Caco-2 (cell line): ENCODE measurements at regions not wholly inside any gene's neighbourhood (a gene's known extent, or its start where the extent isn't known, plus 50 kb on each side); places are given as distances from the start of the nearest gene placed in this dataset.

ENCODE experiments used
- BruUV-seq: library from RNA; stranded (reverse); fragments of 400-500 nt; replicated peaks from 2 replicates; lab custom pipeline; 2021; lab: Mats Ljungman, UMichigan
- CTCF ChIA-PET: fragments of 300-600 bp; sonication (Branson Sonifier 250); formaldehyde crosslinking; loops from one replicate; lab custom pipeline; 2022; ENCODE audit warnings: antibody characterized with exemption; lab: Charles Lee
- POLR2A ChIA-PET: fragments of 300-600 bp; sonication (Branson Sonifier 250); formaldehyde crosslinking; loops from one replicate; lab custom pipeline; 2022; ENCODE audit warnings: antibody characterized with exemption; lab: Charles Lee
- DNase-seq, 2 experiments: peaks; one replicate each; pipeline versions ENCODE4 v3.0.0 to v3.0.0-alpha.2; 2020 to 2022
- H3K27me3 ChIP-seq: replicated peaks from 2 replicates; pipeline ENCODE4 v1.6.0; 2011; ENCODE audit warnings: low read length; ENCODE audit not compliant: control insufficient read depth, insufficient read depth
- H3K36me3 ChIP-seq: 2 replicates; pipeline ENCODE4 v1.5.1; 2011; ENCODE audit warnings: low read length; ENCODE audit not compliant: control insufficient read depth, insufficient read depth
- H3K4me1 ChIP-seq: fragments of 250-450 bp; sonication (Bioruptor Pico); 2 replicates; pipeline ENCODE4 v1.5.1; 2020; ENCODE audit warnings: mild to moderate bottlenecking
- H3K4me3 ChIP-seq: 2 replicates; pipeline ENCODE4 v1.5.1; 2011; ENCODE audit warnings: low read depth, mild to moderate bottlenecking, control low read depth, low read length
- H3K9me3 ChIP-seq: fragments of 250-450 bp; sonication (Bioruptor Pico); 2 replicates; pipeline ENCODE4 v1.5.1; 2020; ENCODE audit warnings: mild to moderate bottlenecking, moderate library complexity
- H3K27ac Mint-ChIP-seq: one replicate; pipeline ENCODE4 v1.8.0; 2022; ENCODE audit warnings: mixed read lengths; ENCODE audit not compliant: unreplicated experiment
- H3K27me3 Mint-ChIP-seq: one replicate; pipeline ENCODE4 v1.8.0; 2022; ENCODE audit warnings: mixed read lengths; ENCODE audit not compliant: insufficient read depth, unreplicated experiment
- H3K36me3 Mint-ChIP-seq: one replicate; pipeline ENCODE4 v1.8.0; 2022; ENCODE audit warnings: mild to moderate bottlenecking, mixed read lengths; ENCODE audit not compliant: insufficient read depth, unreplicated experiment
- H3K4me1 Mint-ChIP-seq: one replicate; pipeline ENCODE4 v1.8.0; 2022; ENCODE audit warnings: low read depth, mixed read lengths; ENCODE audit not compliant: unreplicated experiment
- H3K4me3 Mint-ChIP-seq: one replicate; pipeline ENCODE4 v1.8.0; 2022; ENCODE audit warnings: mild to moderate bottlenecking, moderate library complexity, mixed read lengths; ENCODE audit not compliant: unreplicated experiment
- H3K9me3 Mint-ChIP-seq: one replicate; pipeline ENCODE4 v1.8.0; 2022; ENCODE audit warnings: mixed read lengths; ENCODE audit not compliant: unreplicated experiment
- intact Hi-C: fragments of 100-400 bp; cut with micrococcal nuclease; formaldehyde crosslinking; loops from one replicate; pipeline ENCODE4 v1.10.0; 2022; ENCODE audit not compliant: unreplicated experiment
- TF ChIP-seq, protein P1 (sequence below), 2 experiments: fragments of 200-600 bp in 1 of 2; IDR thresholded peaks; 1 replicate in 1 of 2; 2 replicates in 1 of 2; pipeline versions ENCODE4 v1.5.1 to v1.8.0; 2011 to 2022; ENCODE audit warnings: antibody characterized with exemption in 1 of 2, control low read depth in 1 of 2, inconsistent platforms in 1 of 2, low read depth in 1 of 2, low read length in 1 of 2, mild to moderate bottlenecking in 1 of 2, moderate library complexity in 1 of 2; ENCODE audit not compliant: insufficient read depth in 1 of 2, severe bottlenecking in 1 of 2, unreplicated experiment in 1 of 2

DNA sequence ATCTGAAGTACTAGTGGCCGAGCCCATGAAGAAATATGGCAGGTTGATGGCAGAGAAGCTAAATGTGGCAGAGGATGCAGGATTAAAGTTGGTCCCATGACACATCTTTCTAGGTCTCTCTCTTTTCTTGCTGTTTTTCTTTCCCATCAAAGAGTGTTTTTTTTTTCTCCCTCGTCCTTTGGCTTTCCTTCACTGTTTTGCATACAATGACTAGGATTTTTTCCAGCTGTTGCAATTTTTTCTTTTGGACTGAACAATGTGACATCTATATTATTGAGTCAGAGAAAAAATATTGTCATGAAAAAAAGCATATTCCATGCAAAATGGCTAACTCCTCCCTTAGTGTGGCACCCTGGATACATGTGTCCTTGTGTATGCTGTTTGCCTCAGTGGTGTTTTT is 939.5 kb upstream of the FANCL start:
- ChIA-PET CTCF (interaction anchor here (0.6 kb wide), 1 partner anchor 315 kb away, joined by 3 read pairs; no protein-coding TSS in a partner anchor), POLR2A (no interaction called here)
- no peaks in the 10 kb centered on the region for H3K36me3 ChIP-seq
- TF ChIP-seq, protein P1, sequence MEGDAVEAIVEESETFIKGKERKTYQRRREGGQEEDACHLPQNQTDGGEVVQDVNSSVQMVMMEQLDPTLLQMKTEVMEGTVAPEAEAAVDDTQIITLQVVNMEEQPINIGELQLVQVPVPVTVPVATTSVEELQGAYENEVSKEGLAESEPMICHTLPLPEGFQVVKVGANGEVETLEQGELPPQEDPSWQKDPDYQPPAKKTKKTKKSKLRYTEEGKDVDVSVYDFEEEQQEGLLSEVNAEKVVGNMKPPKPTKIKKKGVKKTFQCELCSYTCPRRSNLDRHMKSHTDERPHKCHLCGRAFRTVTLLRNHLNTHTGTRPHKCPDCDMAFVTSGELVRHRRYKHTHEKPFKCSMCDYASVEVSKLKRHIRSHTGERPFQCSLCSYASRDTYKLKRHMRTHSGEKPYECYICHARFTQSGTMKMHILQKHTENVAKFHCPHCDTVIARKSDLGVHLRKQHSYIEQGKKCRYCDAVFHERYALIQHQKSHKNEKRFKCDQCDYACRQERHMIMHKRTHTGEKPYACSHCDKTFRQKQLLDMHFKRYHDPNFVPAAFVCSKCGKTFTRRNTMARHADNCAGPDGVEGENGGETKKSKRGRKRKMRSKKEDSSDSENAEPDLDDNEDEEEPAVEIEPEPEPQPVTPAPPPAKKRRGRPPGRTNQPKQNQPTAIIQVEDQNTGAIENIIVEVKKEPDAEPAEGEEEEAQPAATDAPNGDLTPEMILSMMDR (IDR thresholded peaks at IDR 0.05; ENCODE audit: insufficient read depth in 1 of 2, low read depth in 1 of 2, low read length in 1 of 2, severe bottlenecking in 1 of 2, unreplicated experiment in 1 of 2), result no peak
- no peaks in the 10 kb centered on the region for H3K27me3 ChIP-seq
- no peak overlapping the region for H3K4me3 Mint-ChIP-seq
- no peaks in the 10 kb centered on the region for H3K4me1 Mint-ChIP-seq
- H3K36me3 Mint-ChIP-seq, result no peaks in the 10 kb centered on the region
- no TSS peak for BruUV-seq
- no peak overlapping the region for H3K27ac Mint-ChIP-seq
- no peaks in the 10 kb centered on the region for H3K9me3 ChIP-seq
- no peaks in the 10 kb centered on the region for H3K9me3 Mint-ChIP-seq
- no peaks in the 10 kb centered on the region for H3K4me1 ChIP-seq
- no peak overlapping the region for H3K4me3 ChIP-seq
- H3K27me3 Mint-ChIP-seq, result peaks cover 2% of the 10 kb centered on the region
- intact Hi-C loops, result loop anchor here (5.0 kb wide), 1 partner anchor 338 kb away; no protein-coding TSS in a partner anchor
- DNase-seq, result no peak

DNA sequence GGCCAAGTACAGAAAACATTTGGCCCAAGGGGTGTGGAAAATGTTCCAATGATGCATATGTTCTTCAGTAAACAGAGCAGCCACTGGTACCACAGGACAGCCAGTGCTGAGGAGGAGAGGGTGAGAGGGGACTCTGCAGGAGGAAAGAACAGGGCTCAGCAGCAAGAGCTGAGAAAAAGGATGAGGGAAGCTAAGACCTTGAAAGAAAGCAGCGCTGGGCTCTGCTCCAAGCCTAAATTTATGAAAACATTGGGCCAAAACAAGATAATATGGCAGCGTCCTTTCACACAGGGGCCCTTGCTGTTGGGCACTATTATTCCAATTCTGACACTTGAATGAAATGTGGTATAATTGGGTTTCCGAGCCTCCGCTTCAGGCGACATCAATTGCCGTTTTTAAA is 939.0 kb upstream of the FANCL start:
- H3K9me3 Mint-ChIP-seq, result no peaks in the 10 kb centered on the region
- TF ChIP-seq, protein P1 (IDR thresholded peaks at IDR 0.05; ENCODE audit: insufficient read depth in 1 of 2, low read depth in 1 of 2, low read length in 1 of 2, severe bottlenecking in 1 of 2, unreplicated experiment in 1 of 2), result no peak
- POLR2A ChIA-PET, result no interaction called here
- DNase-seq, result no peak
- no peak overlapping the region for H3K4me3 Mint-ChIP-seq
- Histone ChIP-seq H3K27me3 (no peaks in the 10 kb centered on the region), H3K4me1 (no peaks in the 10 kb centered on the region), H3K9me3 (no peaks in the 10 kb centered on the region), H3K36me3 (no peaks in the 10 kb centered on the region), H3K4me3 (no peak overlapping the region)
- BruUV-seq, result no TSS peak
- CTCF ChIA-PET, result interaction anchor here (0.6 kb wide), 1 partner anchor 315 kb away, joined by 3 read pairs; no protein-coding TSS in a partner anchor
- intact Hi-C loops, result loop anchor here (5.0 kb wide), 1 partner anchor 338 kb away; no protein-coding TSS in a partner anchor
- no peak overlapping the region for H3K27ac Mint-ChIP-seq
- no peaks in the 10 kb centered on the region for H3K4me1 Mint-ChIP-seq
- peaks cover 2% of the 10 kb centered on the region for H3K27me3 Mint-ChIP-seq
- H3K36me3 Mint-ChIP-seq, result no peaks in the 10 kb centered on the region

DNA sequence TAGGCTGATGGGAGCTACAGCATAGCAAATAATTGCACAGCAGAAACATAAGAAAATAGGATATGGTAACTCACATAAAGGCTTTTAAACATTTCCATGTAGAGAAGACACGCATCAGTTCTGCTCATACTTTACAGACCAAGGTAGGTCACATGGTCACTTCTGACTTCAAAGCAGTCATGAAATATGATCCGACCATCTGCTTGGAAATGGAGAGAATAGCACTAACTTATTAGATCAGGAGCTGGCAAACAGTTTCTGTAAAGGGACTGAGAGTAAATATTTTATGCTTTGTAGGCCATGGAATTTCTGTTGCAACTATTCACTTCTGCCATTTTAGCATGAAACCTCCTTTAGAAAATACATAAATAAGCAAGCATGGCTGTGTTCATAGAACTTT is 936.6 kb upstream of the FANCL start:
- no TSS peak for BruUV-seq
- H3K9me3 Mint-ChIP-seq, result no peaks in the 10 kb centered on the region

More for the DNA sequence above, 936.6 kb upstream of the FANCL start:
- H3K4me3 Mint-ChIP-seq, result no peak overlapping the region
- H3K27ac Mint-ChIP-seq, result no peak overlapping the region
- Histone ChIP-seq H3K4me1 (no peaks in the 10 kb centered on the region), H3K9me3 (no peaks in the 10 kb centered on the region), H3K36me3 (no peaks in the 10 kb centered on the region), H3K4me3 (no peak overlapping the region), H3K27me3 (no peaks in the 10 kb centered on the region)
- CTCF ChIA-PET, result no interaction called here
- no peaks in the 10 kb centered on the region for H3K36me3 Mint-ChIP-seq
- TF ChIP-seq, protein P1 (IDR thresholded peaks at IDR 0.05; ENCODE audit: insufficient read depth in 1 of 2, low read depth in 1 of 2, low read length in 1 of 2, severe bottlenecking in 1 of 2, unreplicated experiment in 1 of 2), result no peak
- no peaks in the 10 kb centered on the region for H3K4me1 Mint-ChIP-seq
- no peak for DNase-seq
- POLR2A ChIA-PET, result no interaction called here
- H3K27me3 Mint-ChIP-seq, result peaks cover 2% of the 10 kb centered on the region
- intact Hi-C loops, result no loop called here
